NB4 (cell line): ENCODE measurements at regions not wholly inside any gene's neighbourhood (a gene's known extent, or its start where the extent isn't known, plus 50 kb on each side); places are given as distances from the start of the nearest gene placed in this dataset.
A peak's percentile ranks its signal among the peaks of the same experiment; 100 is the strongest.

Source experiments
- DNase-seq: peaks from one replicate; pipeline ENCODE4 v3.0.0; 2010; ENCODE audit warnings: low read depth
- H3K4me3 ChIP-seq: one replicate; pipeline ENCODE4 v1.5.1; 2011; ENCODE audit warnings: mild to moderate bottlenecking, low read depth, low read length, moderate library complexity
- MYC ChIP-seq: IDR thresholded peaks from 2 replicates; pipeline ENCODE4 v1.6.1; 2011; ENCODE audit warnings: low read depth, low read length
- POLR2A ChIP-seq: IDR thresholded peaks from 2 replicates; pipeline ENCODE4 v1.6.1; 2011; ENCODE audit warnings: mild to moderate bottlenecking; ENCODE audit not compliant: insufficient read length; ENCODE audit errors: extremely low read depth
- TF ChIP-seq, protein P1 (sequence below): IDR thresholded peaks from one replicate; pipeline ENCODE4 v1.5.1; 2012; ENCODE audit warnings: low read depth, low read length
- TF ChIP-seq, protein P2 (sequence below): IDR thresholded peaks from 2 replicates; pipeline ENCODE4 v1.6.1; 2011; ENCODE audit warnings: low read depth, low read length

DNA sequence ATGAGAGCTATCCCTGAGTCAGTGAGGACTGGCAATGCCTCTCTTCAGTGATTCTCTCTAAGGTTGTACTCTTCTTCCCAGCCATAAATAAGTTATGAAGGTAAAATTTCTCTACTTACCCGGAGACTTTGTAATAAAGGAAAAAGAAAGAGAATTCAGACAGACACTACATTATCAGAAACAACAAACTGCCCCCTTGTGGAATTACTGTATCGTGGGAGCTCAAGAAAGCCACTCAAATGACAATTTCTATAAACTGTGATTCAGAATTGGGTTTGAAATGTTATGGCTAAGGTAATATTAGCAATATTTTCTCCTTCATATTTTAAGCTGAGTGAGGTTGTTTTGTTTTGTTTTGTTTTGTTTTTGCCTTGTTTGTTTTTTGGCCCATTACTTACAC lies 155.8 kb upstream of the TANK start:
- no peak overlapping the region for H3K4me3 ChIP-seq
- DNase-seq, result peak; percentile 12
- no peak for TF ChIP-seq POLR2A
- TF ChIP-seq, protein P1, sequence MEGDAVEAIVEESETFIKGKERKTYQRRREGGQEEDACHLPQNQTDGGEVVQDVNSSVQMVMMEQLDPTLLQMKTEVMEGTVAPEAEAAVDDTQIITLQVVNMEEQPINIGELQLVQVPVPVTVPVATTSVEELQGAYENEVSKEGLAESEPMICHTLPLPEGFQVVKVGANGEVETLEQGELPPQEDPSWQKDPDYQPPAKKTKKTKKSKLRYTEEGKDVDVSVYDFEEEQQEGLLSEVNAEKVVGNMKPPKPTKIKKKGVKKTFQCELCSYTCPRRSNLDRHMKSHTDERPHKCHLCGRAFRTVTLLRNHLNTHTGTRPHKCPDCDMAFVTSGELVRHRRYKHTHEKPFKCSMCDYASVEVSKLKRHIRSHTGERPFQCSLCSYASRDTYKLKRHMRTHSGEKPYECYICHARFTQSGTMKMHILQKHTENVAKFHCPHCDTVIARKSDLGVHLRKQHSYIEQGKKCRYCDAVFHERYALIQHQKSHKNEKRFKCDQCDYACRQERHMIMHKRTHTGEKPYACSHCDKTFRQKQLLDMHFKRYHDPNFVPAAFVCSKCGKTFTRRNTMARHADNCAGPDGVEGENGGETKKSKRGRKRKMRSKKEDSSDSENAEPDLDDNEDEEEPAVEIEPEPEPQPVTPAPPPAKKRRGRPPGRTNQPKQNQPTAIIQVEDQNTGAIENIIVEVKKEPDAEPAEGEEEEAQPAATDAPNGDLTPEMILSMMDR, result peak; percentile 18

DNA sequence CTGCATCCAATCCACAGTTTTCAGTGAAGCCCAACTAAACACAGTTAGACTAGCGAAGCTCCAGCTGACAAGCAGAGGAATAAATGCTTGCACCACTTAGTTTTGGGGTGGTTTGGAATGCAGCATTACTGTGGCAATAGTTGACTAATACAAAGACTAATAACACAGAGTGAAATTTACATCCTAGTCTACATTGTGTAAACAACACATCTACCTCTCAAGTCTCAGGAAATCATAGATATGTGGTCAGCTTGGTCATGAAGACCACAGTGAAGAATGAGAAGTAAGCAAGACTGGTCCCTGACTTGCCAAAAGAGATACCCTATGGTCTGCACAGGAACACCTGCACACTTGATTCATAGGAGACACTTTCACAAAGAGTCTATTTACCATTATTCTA lies 155.1 kb upstream of the TANK start:
- TF ChIP-seq, protein P1, result no peak
- TF ChIP-seq POLR2A (no peak), MYC (no peak)
- TF ChIP-seq, protein P2, sequence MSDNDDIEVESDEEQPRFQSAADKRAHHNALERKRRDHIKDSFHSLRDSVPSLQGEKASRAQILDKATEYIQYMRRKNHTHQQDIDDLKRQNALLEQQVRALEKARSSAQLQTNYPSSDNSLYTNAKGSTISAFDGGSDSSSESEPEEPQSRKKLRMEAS, result no peak
- H3K4me3 ChIP-seq, result no peak overlapping the region
- no peak for DNase-seq

DNA sequence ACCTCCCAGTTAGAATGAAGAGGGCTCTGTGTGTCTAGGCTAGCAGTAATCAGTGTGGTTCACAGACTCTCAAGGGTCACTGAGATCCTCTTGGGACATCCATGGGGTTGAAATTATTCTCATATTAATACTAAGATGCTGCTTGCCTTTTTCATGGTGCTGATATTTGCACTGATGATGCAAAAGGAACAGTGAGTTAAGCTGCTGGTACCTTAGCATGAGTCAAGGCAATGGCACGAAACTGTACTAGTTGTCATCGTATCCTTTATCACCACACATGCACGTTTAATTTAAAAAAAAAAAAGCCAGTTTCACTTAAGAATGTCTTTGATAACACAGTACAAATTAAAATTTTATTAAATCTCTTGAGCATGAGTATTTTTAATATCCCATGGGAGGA lies 151.9 kb upstream of the TANK start:
- TF ChIP-seq MYC (no peak), POLR2A (no peak)
- TF ChIP-seq, protein P1, result no peak
- TF ChIP-seq, protein P2, result no peak
- H3K4me3 ChIP-seq, result no peak overlapping the region
- no peak for DNase-seq

DNA sequence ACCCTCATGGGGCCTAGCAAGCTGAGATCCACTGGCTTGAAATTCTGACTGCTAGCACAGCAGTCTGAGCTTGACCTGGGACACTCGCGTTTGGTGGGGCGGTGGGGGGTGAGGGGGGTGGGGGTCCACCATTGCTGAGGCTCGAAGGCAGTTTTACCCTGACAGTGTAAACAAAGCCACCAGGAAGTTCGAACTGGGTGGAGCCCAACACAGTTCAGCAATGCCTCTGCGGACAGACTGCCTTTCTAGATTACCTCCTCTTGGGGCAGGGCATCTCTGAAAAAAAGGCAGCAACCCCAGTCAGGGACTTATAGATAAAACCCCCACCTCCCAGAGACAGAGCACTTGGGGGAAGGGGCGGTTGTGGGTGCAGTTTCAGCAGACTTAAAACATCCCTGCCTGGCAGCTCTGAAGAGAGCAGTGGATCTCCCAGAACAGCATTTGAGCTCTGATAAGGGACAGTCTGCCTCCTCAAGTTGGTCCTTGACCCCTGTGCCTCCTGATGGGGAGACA lies 149.7 kb upstream of the TANK start:
- TF ChIP-seq, protein P1, result no peak
- TF ChIP-seq POLR2A (no peak), MYC (no peak)
- TF ChIP-seq, protein P2, result no peak
- no peak overlapping the region for H3K4me3 ChIP-seq
- no peak for DNase-seq

DNA sequence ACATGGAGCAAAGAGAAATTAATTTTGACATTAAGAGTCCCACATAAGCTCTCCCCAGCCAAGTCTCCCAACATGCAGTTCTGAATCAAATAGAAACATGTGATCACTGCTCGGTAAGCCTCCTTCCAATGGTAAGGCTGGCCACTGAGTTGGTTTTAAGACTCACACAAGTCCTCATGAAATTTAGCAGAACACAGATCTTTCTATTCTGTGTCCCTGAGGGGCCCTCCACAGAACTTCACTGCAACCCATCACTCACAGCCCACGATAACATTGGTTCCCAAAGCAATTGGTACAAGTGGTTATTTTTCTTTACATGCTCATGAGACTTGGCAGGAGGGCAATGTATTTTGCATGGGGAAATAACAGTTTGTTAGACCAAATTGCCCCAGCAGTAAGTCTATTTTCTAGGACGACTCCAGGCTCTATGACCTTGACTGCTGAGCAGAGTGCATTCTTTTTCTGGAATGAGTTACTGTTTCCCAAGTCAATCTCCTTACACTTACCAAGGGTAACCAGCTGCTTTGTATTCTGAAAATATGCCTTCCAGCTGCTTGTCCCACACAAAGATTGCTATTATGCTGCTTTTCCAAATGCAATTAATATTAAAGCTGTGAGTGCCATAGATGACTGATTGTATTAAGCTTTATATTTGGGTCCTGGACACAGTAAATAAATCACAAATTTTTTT lies 142.3 kb upstream of the TANK start:
- no peak for DNase-seq
- TF ChIP-seq POLR2A (no peak), MYC (no peak)
- TF ChIP-seq, protein P2, result no peak
- TF ChIP-seq, protein P1, result no peak
- no peak overlapping the region for H3K4me3 ChIP-seq
